ENCODE measurements at regions not wholly inside any gene's neighbourhood (a gene's known extent, or its start where the extent isn't known, plus 50 kb on each side); places are given as distances from the start of the nearest gene placed in this dataset.

DNA sequence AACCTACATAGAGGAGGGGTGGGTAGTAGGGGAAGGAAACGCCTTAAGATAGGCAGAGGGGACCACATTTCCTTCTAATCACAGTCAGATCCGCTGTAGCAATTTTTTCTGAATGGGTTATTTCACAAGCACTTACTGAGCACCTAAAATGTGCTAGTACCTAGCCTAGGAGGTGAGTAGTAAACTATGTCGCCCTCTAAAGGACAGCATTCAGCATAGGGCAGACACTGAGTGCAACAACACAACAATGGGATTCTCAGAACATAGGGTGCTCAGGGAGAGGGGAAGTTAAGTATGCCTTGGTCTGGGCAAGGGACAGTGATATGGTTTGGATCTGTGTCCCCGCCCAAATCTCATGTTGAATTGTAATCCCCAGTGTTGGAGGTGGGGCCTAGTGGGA is 166.1 kb upstream of the RAB6C start:
- Histone ChIP-seq H3K4me1 (ENCODE audit: low read length) (no peaks in the 10 kb centered on the region), H3K27me3 (replicated peaks; ENCODE audit: insufficient read depth, low read length) (no peaks in the 10 kb centered on the region), H3K36me3 (replicated peaks; ENCODE audit: insufficient read depth, low read length) (no peaks in the 10 kb centered on the region), H3K9me2 (replicated peaks; ENCODE audit: insufficient read depth, low read length) (no peaks in the 10 kb centered on the region), H4K20me1 (ENCODE audit: insufficient read depth, low read length) (no peaks in the 10 kb centered on the region), H2AFZ (ENCODE audit: low read length) (no peak overlapping the region), H3K9ac (ENCODE audit: low read length) (no peak overlapping the region), H3K27ac (ENCODE audit: low read length) (no peak overlapping the region), H3F3A (ENCODE audit: insufficient read depth, low read length) (no peaks in the 10 kb centered on the region), H3K4me2 (ENCODE audit: low read depth, low read length) (no peak overlapping the region), H3K4me3 (ENCODE audit: low read length) (no peak overlapping the region), H3K79me2 (ENCODE audit: low read length) (no peaks in the 10 kb centered on the region), H3K9me3 (replicated peaks; ENCODE audit: insufficient read depth, low read length) (no peaks in the 10 kb centered on the region)
- DNase-seq = no peak
- TF ChIP-seq EZH2 (optimal IDR thresholded peaks at IDR 0.05; ENCODE audit: low read depth, low read length) (no peak), EZH2phosphoT487 (IDR thresholded peaks at IDR 0.05; ENCODE audit: low read length) (no peak)
- TF ChIP-seq, protein P1, sequence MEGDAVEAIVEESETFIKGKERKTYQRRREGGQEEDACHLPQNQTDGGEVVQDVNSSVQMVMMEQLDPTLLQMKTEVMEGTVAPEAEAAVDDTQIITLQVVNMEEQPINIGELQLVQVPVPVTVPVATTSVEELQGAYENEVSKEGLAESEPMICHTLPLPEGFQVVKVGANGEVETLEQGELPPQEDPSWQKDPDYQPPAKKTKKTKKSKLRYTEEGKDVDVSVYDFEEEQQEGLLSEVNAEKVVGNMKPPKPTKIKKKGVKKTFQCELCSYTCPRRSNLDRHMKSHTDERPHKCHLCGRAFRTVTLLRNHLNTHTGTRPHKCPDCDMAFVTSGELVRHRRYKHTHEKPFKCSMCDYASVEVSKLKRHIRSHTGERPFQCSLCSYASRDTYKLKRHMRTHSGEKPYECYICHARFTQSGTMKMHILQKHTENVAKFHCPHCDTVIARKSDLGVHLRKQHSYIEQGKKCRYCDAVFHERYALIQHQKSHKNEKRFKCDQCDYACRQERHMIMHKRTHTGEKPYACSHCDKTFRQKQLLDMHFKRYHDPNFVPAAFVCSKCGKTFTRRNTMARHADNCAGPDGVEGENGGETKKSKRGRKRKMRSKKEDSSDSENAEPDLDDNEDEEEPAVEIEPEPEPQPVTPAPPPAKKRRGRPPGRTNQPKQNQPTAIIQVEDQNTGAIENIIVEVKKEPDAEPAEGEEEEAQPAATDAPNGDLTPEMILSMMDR (IDR thresholded peaks at IDR 0.05; ENCODE audit: low read length) = no peak

DNA sequence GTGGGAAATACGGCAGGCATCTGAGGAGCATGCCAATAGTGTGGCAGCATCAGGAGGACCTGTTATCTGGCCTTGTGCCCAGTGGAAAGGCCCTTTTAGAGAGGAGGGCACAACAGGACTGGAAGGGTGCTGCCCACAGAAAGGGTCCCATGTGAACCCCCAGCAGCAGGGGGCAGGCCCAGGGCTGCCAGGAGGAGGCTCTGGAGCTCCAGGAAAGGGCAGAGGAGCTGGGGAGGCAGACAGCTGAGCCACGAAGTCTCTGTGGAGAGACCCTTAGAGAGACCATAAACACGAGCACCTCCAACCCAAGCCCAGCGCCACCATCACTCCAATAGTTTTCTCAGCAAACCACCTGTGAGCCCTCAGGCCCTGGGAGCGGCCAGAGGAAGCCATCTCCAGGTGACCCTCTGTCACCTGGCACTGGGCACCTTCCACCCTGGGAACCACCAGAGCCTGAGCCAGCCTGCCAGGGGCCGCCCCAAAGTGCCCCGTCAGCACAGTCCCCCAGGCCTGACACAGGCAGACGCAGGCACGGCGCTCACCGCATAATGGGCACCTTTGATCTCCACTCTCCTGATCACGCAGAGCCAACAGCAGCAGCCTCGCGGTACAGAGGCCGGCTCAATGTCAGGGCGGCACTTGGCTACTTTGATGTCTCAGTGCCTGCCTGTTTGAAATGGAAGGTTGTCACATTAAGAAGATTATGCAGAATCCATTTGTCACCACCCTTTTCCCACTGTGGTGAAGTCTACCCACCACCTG is 162.5 kb upstream of the RAB6C start:
- Histone ChIP-seq H3K27me3 (replicated peaks; ENCODE audit: insufficient read depth, low read length) (no peaks in the 10 kb centered on the region), H3K79me2 (ENCODE audit: low read length) (no peaks in the 10 kb centered on the region), H3F3A (ENCODE audit: insufficient read depth, low read length) (no peaks in the 10 kb centered on the region), H3K4me3 (ENCODE audit: low read length) (no peak overlapping the region), H3K4me1 (ENCODE audit: low read length) (no peaks in the 10 kb centered on the region), H2AFZ (ENCODE audit: low read length) (no peak overlapping the region), H3K9ac (ENCODE audit: low read length) (no peak overlapping the region), H3K4me2 (ENCODE audit: low read depth, low read length) (no peak overlapping the region), H3K9me2 (replicated peaks; ENCODE audit: insufficient read depth, low read length) (no peaks in the 10 kb centered on the region), H3K27ac (ENCODE audit: low read length) (no peak overlapping the region), H4K20me1 (ENCODE audit: insufficient read depth, low read length) (no peaks in the 10 kb centered on the region), H3K9me3 (replicated peaks; ENCODE audit: insufficient read depth, low read length) (no peaks in the 10 kb centered on the region), H3K36me3 (replicated peaks; ENCODE audit: insufficient read depth, low read length) (no peaks in the 10 kb centered on the region)
- TF ChIP-seq, protein P1 (IDR thresholded peaks at IDR 0.05; ENCODE audit: low read length) = no peak
- TF ChIP-seq EZH2 (optimal IDR thresholded peaks at IDR 0.05; ENCODE audit: low read depth, low read length) (no peak), EZH2phosphoT487 (IDR thresholded peaks at IDR 0.05; ENCODE audit: low read length) (no peak)
- no peak for DNase-seq

DNA sequence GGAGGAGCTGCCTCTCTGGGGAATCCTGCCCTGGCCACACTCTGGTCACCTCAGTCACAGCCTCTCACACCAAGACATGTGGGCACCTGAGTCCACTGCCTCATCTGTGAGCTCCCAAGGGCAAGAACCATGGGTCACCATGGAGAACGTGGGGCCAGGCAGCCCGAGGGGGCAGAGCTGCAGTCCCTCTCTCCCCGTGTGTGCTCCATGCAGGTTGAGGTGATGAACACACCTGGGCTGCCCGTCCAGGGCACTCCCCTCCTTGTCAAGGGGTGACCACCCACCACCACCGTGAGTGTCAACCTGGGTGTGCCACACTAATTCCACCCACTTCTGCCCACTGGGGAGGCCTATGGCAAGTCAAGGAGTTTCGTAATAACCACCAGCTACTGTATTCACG is 159.6 kb upstream of the RAB6C start:
- H3K27ac ChIP-seq (ENCODE audit: low read length) = no peak overlapping the region
- no peaks in the 10 kb centered on the region for H3K4me1 ChIP-seq (ENCODE audit: low read length)
- H3K36me3 ChIP-seq (replicated peaks; ENCODE audit: insufficient read depth, low read length) = no peaks in the 10 kb centered on the region
- no peak overlapping the region for H2AFZ ChIP-seq (ENCODE audit: low read length)
- DNase-seq = no peak
- H3K4me2 ChIP-seq (ENCODE audit: low read depth, low read length) = no peak overlapping the region
- no peaks in the 10 kb centered on the region for H3K27me3 ChIP-seq (replicated peaks; ENCODE audit: insufficient read depth, low read length)
- H3K9me3 ChIP-seq (replicated peaks; ENCODE audit: insufficient read depth, low read length) = no peaks in the 10 kb centered on the region
- H3K9me2 ChIP-seq (replicated peaks; ENCODE audit: insufficient read depth, low read length) = no peaks in the 10 kb centered on the region
- no peak overlapping the region for H3K9ac ChIP-seq (ENCODE audit: low read length)
- TF ChIP-seq EZH2phosphoT487 (IDR thresholded peaks at IDR 0.05; ENCODE audit: low read length) (no peak), EZH2 (optimal IDR thresholded peaks at IDR 0.05; ENCODE audit: low read depth, low read length) (no peak)
- TF ChIP-seq, protein P1 (IDR thresholded peaks at IDR 0.05; ENCODE audit: low read length) = no peak
- no peaks in the 10 kb centered on the region for H3F3A ChIP-seq (ENCODE audit: insufficient read depth, low read length)
- H3K4me3 ChIP-seq (ENCODE audit: low read length) = no peak overlapping the region
- no peaks in the 10 kb centered on the region for H3K79me2 ChIP-seq (ENCODE audit: low read length)
- H4K20me1 ChIP-seq (ENCODE audit: insufficient read depth, low read length) = no peaks in the 10 kb centered on the region
